ENCODE measurements at regions not wholly inside any gene's neighbourhood (a gene's known extent, or its start where the extent isn't known, plus 50 kb on each side); places are given as distances from the start of the nearest gene placed in this dataset.

DNA sequence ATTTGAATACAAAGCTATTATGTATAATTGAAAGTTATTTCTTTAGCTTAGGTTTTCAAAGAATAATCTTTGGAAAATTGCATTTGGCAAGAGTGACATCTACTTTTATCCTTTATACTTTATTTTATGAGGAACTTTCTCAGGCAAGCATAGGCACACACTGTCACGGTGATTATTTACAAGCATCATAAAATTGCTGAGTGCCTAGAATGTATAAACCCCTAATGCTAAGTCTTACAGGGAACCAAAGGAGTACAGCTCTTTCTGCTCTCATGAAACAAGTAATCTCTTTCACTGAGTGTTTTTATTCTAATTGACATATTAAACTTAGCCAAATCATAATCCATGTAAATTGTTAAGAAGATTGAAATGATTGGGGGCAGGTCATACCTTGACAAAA is 154.9 kb downstream of the FSCB start:
- Histone ChIP-seq H2AFZ (ENCODE audit: low read depth, low read length) (no peak overlapping the region), H3K23ac (ENCODE audit: low read length in 2 of 2) (no peak overlapping the region), H3K79me1 (replicated peaks; ENCODE audit: low read length, poor library complexity, severe bottlenecking) (no peaks in the 10 kb centered on the region), H3K14ac (ENCODE audit: low read length in 2 of 2) (no peak overlapping the region), H2BK12ac (ENCODE audit: low read length in 2 of 2) (no peak overlapping the region), H4K91ac (ENCODE audit: low read length) (no peak overlapping the region), H3K4me1 (ENCODE audit: control insufficient read depth, insufficient read depth, low read depth, low read length) (no peaks in the 10 kb centered on the region), H3K18ac (ENCODE audit: low read depth in 1 of 2, low read length in 2 of 2) (no peak overlapping the region), H3K9me3 (ENCODE audit: control insufficient read depth, low read length) (peaks cover 12% of the 10 kb centered on the region), H3K27ac (ENCODE audit: low read length, poor library complexity, severe bottlenecking) (no peak overlapping the region), H3K36me3 (ENCODE audit: control insufficient read depth in 1 of 2, insufficient read depth in 2 of 2, low read depth in 1 of 2, low read length in 2 of 2) (no peaks in the 10 kb centered on the region), H3K4ac (ENCODE audit: low read depth in 1 of 2, low read length in 2 of 2) (no peak overlapping the region), H4K8ac (ENCODE audit: low read length) (no peak overlapping the region), H3K4me2 (ENCODE audit: low read length, poor library complexity, severe bottlenecking) (no peak overlapping the region), H2BK120ac (ENCODE audit: low read depth, low read length) (no peak overlapping the region), H3K27me3 (ENCODE audit: control insufficient read depth in 1 of 2, insufficient read depth in 1 of 2, low read length in 2 of 2) (no peaks in the 10 kb centered on the region), H2AK5ac (ENCODE audit: low read length, severe bottlenecking) (no peak overlapping the region), H2BK15ac (ENCODE audit: low read depth, poor library complexity, severe bottlenecking) (no peak overlapping the region), H3K9ac (ENCODE audit: low read length) (no peak overlapping the region), H2BK5ac (ENCODE audit: low read depth, low read length, poor library complexity, severe bottlenecking) (no peak overlapping the region), H3K4me3 (ENCODE audit: insufficient read depth in 1 of 2, low read depth in 1 of 2, low read length in 2 of 2) (no peak overlapping the region)
- WGBS: 75% methylated on average over 1 of the region's 1 CpG
- DNase-seq: no peak

DNA sequence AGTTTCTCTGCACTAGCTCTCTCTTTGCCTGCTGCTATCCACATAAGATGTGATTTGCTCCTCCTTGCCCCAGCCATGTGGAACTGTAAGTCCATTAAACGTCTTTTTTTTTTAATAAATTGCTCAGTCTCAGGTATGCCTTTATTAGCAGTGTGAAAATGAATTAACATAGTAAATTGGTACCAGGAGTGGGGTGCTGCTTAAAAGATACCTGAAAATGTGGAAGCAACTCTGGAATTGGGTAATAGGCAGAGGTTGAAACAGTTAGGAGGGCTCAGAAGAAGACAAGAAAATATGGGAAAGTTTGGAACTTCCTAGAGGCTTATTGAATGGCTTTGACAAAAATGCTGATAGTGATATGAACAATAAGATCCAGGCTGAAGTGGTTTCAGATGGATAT is 159.8 kb downstream of the FSCB start:
- no peaks in the 10 kb centered on the region for H3K27me3 ChIP-seq (ENCODE audit: control insufficient read depth in 1 of 2, insufficient read depth in 1 of 2, low read length in 2 of 2)
- no peak overlapping the region for H2BK120ac ChIP-seq (ENCODE audit: low read depth, low read length)
- H3K79me1 ChIP-seq (replicated peaks; ENCODE audit: low read length, poor library complexity, severe bottlenecking): no peaks in the 10 kb centered on the region
- WGBS: 53% methylated on average over 1 of the region's 1 CpG
- no peak overlapping the region for H4K8ac ChIP-seq (ENCODE audit: low read length)
- H3K27ac ChIP-seq (ENCODE audit: low read length, poor library complexity, severe bottlenecking): no peak overlapping the region
- no peak overlapping the region for H3K18ac ChIP-seq (ENCODE audit: low read depth in 1 of 2, low read length in 2 of 2)
- H3K4me3 ChIP-seq (ENCODE audit: insufficient read depth in 1 of 2, low read depth in 1 of 2, low read length in 2 of 2): no peak overlapping the region
- no peak overlapping the region for H3K23ac ChIP-seq (ENCODE audit: low read length in 2 of 2)
- H3K4ac ChIP-seq (ENCODE audit: low read depth in 1 of 2, low read length in 2 of 2): no peak overlapping the region
- H4K91ac ChIP-seq (ENCODE audit: low read length): no peak overlapping the region
- no peaks in the 10 kb centered on the region for H3K4me1 ChIP-seq (ENCODE audit: control insufficient read depth, insufficient read depth, low read depth, low read length)
- no peak overlapping the region for H3K4me2 ChIP-seq (ENCODE audit: low read length, poor library complexity, severe bottlenecking)
- H3K36me3 ChIP-seq (ENCODE audit: control insufficient read depth in 1 of 2, insufficient read depth in 2 of 2, low read depth in 1 of 2, low read length in 2 of 2): no peaks in the 10 kb centered on the region
- H2BK15ac ChIP-seq (ENCODE audit: low read depth, poor library complexity, severe bottlenecking): no peak overlapping the region
- H2BK5ac ChIP-seq (ENCODE audit: low read depth, low read length, poor library complexity, severe bottlenecking): no peak overlapping the region
- H3K14ac ChIP-seq (ENCODE audit: low read length in 2 of 2): no peak overlapping the region
- H3K9me3 ChIP-seq (ENCODE audit: control insufficient read depth, low read length): peaks cover 22% of the 10 kb centered on the region
- H2AFZ ChIP-seq (ENCODE audit: low read depth, low read length): no peak overlapping the region
- no peak overlapping the region for H3K9ac ChIP-seq (ENCODE audit: low read length)
- H2AK5ac ChIP-seq (ENCODE audit: low read length, severe bottlenecking): no peak overlapping the region
- H2BK12ac ChIP-seq (ENCODE audit: low read length in 2 of 2): no peak overlapping the region
- DNase-seq: no peak

DNA sequence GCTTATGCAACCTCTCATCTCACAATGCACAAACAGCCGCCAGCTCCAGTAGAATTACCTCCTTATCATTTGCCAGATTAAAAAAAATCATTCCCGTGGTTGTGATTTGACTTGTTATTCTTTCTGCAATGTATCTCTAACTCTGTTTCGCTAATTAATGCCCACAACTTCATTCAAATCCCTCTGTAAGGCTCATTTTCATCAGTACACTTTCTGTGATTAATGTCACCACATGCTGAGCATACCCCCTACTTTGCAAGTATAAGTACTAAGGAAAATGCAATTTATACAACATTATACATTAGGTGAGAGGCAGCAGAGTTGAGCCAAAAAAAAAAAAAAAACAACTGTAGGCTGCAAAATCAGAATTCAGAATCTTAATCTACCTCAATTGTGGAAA is 166.0 kb downstream of the FSCB start:
- Histone ChIP-seq H3K9me3 (ENCODE audit: control insufficient read depth, low read length) (peaks cover 4% of the 10 kb centered on the region), H2BK15ac (ENCODE audit: low read depth, poor library complexity, severe bottlenecking) (no peak overlapping the region), H3K36me3 (ENCODE audit: control insufficient read depth in 1 of 2, insufficient read depth in 2 of 2, low read depth in 1 of 2, low read length in 2 of 2) (no peaks in the 10 kb centered on the region), H3K4me1 (ENCODE audit: control insufficient read depth, insufficient read depth, low read depth, low read length) (no peaks in the 10 kb centered on the region), H3K27me3 (ENCODE audit: control insufficient read depth in 1 of 2, insufficient read depth in 1 of 2, low read length in 2 of 2) (no peaks in the 10 kb centered on the region), H2BK12ac (ENCODE audit: low read length in 2 of 2) (no peak overlapping the region), H3K4ac (ENCODE audit: low read depth in 1 of 2, low read length in 2 of 2) (no peak overlapping the region), H3K79me1 (replicated peaks; ENCODE audit: low read length, poor library complexity, severe bottlenecking) (no peaks in the 10 kb centered on the region), H2AFZ (ENCODE audit: low read depth, low read length) (no peak overlapping the region), H3K18ac (ENCODE audit: low read depth in 1 of 2, low read length in 2 of 2) (no peak overlapping the region), H3K4me2 (ENCODE audit: low read length, poor library complexity, severe bottlenecking) (no peak overlapping the region), H2AK5ac (ENCODE audit: low read length, severe bottlenecking) (no peak overlapping the region), H4K8ac (ENCODE audit: low read length) (no peak overlapping the region), H3K4me3 (ENCODE audit: insufficient read depth in 1 of 2, low read depth in 1 of 2, low read length in 2 of 2) (no peak overlapping the region), H3K14ac (ENCODE audit: low read length in 2 of 2) (no peak overlapping the region), H2BK120ac (ENCODE audit: low read depth, low read length) (no peak overlapping the region), H3K27ac (ENCODE audit: low read length, poor library complexity, severe bottlenecking) (no peak overlapping the region), H4K91ac (ENCODE audit: low read length) (no peak overlapping the region), H2BK5ac (ENCODE audit: low read depth, low read length, poor library complexity, severe bottlenecking) (no peak overlapping the region), H3K9ac (ENCODE audit: low read length) (no peak overlapping the region), H3K23ac (ENCODE audit: low read length in 2 of 2) (no peak overlapping the region)
- DNase-seq: no peak
- WGBS: 91% methylated on average over 3 of the region's 3 CpGs

DNA sequence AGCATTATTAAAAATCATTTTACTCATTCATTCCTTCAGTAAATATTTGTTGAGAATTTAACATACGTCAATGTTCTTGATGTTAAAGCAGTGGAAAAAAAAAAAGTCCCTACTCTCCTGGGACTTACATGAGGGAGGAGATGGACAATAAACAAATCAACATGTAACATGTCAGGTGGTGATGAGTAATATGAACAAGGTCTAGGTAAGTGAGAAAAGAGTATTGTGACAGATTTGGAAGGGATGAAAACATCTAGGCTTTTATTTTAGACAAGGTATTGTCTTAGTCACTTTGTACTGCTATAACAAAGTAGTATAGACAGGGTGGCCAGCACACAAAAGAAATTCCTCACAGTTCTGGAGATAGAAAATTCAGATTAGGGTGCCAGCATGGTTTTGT is 167.2 kb downstream of the FSCB start:
- peak overlapping the region; percentile 64 for H3K9ac ChIP-seq (ENCODE audit: low read length)
- no peak overlapping the region for H3K4me2 ChIP-seq (ENCODE audit: low read length, poor library complexity, severe bottlenecking)
- no peaks in the 10 kb centered on the region for H3K79me1 ChIP-seq (replicated peaks; ENCODE audit: low read length, poor library complexity, severe bottlenecking)
- no peak overlapping the region for H3K23ac ChIP-seq (ENCODE audit: low read length in 2 of 2)
- DNase-seq: no peak
- no peaks in the 10 kb centered on the region for H3K4me1 ChIP-seq (ENCODE audit: control insufficient read depth, insufficient read depth, low read depth, low read length)
- H2AFZ ChIP-seq (ENCODE audit: low read depth, low read length): no peak overlapping the region
- no peak overlapping the region for H2BK120ac ChIP-seq (ENCODE audit: low read depth, low read length)
- no peak overlapping the region for H3K27ac ChIP-seq (ENCODE audit: low read length, poor library complexity, severe bottlenecking)
- no peaks in the 10 kb centered on the region for H3K36me3 ChIP-seq (ENCODE audit: control insufficient read depth in 1 of 2, insufficient read depth in 2 of 2, low read depth in 1 of 2, low read length in 2 of 2)
- no peaks in the 10 kb centered on the region for H3K9me3 ChIP-seq (ENCODE audit: control insufficient read depth, low read length)
- H2AK5ac ChIP-seq (ENCODE audit: low read length, severe bottlenecking): no peak overlapping the region
- H2BK15ac ChIP-seq (ENCODE audit: low read depth, poor library complexity, severe bottlenecking): no peak overlapping the region
- H3K14ac ChIP-seq (ENCODE audit: low read length in 2 of 2): no peak overlapping the region
- H4K8ac ChIP-seq (ENCODE audit: low read length): no peak overlapping the region
- no peak overlapping the region for H4K91ac ChIP-seq (ENCODE audit: low read length)
- no peak overlapping the region for H3K4me3 ChIP-seq (ENCODE audit: insufficient read depth in 1 of 2, low read depth in 1 of 2, low read length in 2 of 2)
- no peaks in the 10 kb centered on the region for H3K27me3 ChIP-seq (ENCODE audit: control insufficient read depth in 1 of 2, insufficient read depth in 1 of 2, low read length in 2 of 2)
- H3K4ac ChIP-seq (ENCODE audit: low read depth in 1 of 2, low read length in 2 of 2): no peak overlapping the region
- 92% methylated on average over 1 of the region's 1 CpG for WGBS
- no peak overlapping the region for H3K18ac ChIP-seq (ENCODE audit: low read depth in 1 of 2, low read length in 2 of 2)
- no peak overlapping the region for H2BK5ac ChIP-seq (ENCODE audit: low read depth, low read length, poor library complexity, severe bottlenecking)
- no peak overlapping the region for H2BK12ac ChIP-seq (ENCODE audit: low read length in 2 of 2)

Data from mesenchymal stem cell (in vitro differentiated cells and primary cell).